ENCODE measurements at regions not wholly inside any gene's neighbourhood (a gene's known extent, or its start where the extent isn't known, plus 50 kb on each side); places are given as distances from the start of the nearest gene placed in this dataset.

DNA sequence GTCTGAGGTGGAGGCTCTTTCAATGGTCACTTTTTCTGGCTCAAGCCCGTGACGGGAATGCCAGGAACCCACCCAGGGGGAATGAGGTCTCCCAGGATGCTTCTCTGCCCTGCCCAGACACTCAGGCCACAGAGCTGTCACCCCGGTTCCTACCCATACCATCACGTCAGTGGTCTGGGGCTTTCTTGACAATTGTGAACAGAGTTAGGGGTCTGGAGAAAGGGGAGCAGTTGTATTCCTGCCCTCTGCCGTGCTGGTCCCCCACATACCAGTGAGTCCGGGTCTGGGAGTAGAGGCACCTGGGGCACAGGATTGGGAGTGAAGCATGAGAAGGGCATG, 97.2 kb downstream of the B3GNT2 start:
- TF ChIP-seq, protein P1, sequence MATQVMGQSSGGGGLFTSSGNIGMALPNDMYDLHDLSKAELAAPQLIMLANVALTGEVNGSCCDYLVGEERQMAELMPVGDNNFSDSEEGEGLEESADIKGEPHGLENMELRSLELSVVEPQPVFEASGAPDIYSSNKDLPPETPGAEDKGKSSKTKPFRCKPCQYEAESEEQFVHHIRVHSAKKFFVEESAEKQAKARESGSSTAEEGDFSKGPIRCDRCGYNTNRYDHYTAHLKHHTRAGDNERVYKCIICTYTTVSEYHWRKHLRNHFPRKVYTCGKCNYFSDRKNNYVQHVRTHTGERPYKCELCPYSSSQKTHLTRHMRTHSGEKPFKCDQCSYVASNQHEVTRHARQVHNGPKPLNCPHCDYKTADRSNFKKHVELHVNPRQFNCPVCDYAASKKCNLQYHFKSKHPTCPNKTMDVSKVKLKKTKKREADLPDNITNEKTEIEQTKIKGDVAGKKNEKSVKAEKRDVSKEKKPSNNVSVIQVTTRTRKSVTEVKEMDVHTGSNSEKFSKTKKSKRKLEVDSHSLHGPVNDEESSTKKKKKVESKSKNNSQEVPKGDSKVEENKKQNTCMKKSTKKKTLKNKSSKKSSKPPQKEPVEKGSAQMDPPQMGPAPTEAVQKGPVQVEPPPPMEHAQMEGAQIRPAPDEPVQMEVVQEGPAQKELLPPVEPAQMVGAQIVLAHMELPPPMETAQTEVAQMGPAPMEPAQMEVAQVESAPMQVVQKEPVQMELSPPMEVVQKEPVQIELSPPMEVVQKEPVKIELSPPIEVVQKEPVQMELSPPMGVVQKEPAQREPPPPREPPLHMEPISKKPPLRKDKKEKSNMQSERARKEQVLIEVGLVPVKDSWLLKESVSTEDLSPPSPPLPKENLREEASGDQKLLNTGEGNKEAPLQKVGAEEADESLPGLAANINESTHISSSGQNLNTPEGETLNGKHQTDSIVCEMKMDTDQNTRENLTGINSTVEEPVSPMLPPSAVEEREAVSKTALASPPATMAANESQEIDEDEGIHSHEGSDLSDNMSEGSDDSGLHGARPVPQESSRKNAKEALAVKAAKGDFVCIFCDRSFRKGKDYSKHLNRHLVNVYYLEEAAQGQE (IDR thresholded peaks at IDR 0.05; ENCODE audit: low read depth) = no peak
- TF ChIP-seq CREB1 (IDR thresholded peaks at IDR 0.05; ENCODE audit: low read depth) (no peak), TCF12 (IDR thresholded peaks at IDR 0.05; ENCODE audit: low read depth) (no peak), NFIC (IDR thresholded peaks at IDR 0.05) (no peak), FOXM1 (IDR thresholded peaks at IDR 0.05; ENCODE audit: borderline replicate concordance, low read depth) (no peak), EP300 (IDR thresholded peaks at IDR 0.05; ENCODE audit: borderline replicate concordance) (no peak), TEAD4 (IDR thresholded peaks at IDR 0.05) (no peak), YY1 (IDR thresholded peaks at IDR 0.05; ENCODE audit: low read depth) (no peak), ZBTB7A (IDR thresholded peaks at IDR 0.05; ENCODE audit: low read depth) (no peak), EGR1 (IDR thresholded peaks at IDR 0.05) (no peak), CEBPB (IDR thresholded peaks at IDR 0.05) (no peak), TAF1 (IDR thresholded peaks at IDR 0.05; ENCODE audit: low read depth) (no peak)
- TF ChIP-seq, protein P2, sequence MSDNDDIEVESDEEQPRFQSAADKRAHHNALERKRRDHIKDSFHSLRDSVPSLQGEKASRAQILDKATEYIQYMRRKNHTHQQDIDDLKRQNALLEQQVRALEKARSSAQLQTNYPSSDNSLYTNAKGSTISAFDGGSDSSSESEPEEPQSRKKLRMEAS (IDR thresholded peaks at IDR 0.05) = no peak
